Astrocyte (in vitro differentiated cells and primary cell): ENCODE measurements at regions not wholly inside any gene's neighbourhood (a gene's known extent, or its start where the extent isn't known, plus 50 kb on each side); places are given as distances from the start of the nearest gene placed in this dataset.

Experiments used
- DNase-seq: peaks from one replicate; pipeline ENCODE4 v3.0.0-alpha.2; 2010; ENCODE audit warnings: low read depth
- FAIRE-seq: peaks from 2 replicates; lab custom pipeline; 2011; peaks lifted over from hg19 to GRCh38; lab: Jason Lieb, UNC
- H2AFZ ChIP-seq: 2 replicates; pipeline ENCODE4 v1.6.0; 2012; ENCODE audit warnings: low read depth, low read length, inconsistent platforms
- H3K27ac ChIP-seq: 2 replicates; pipeline ENCODE4 v1.5.1; 2011; ENCODE audit warnings: low read depth, low read length, inconsistent platforms
- H3K27me3 ChIP-seq: 2 replicates; pipeline ENCODE4 v1.6.0; 2011; ENCODE audit warnings: low read length, inconsistent platforms; ENCODE audit not compliant: insufficient read depth
- H3K36me3 ChIP-seq: 2 replicates; pipeline ENCODE4 v1.5.1; 2011; ENCODE audit warnings: low read length, inconsistent platforms; ENCODE audit not compliant: insufficient read depth
- H3K4me1 ChIP-seq: 2 replicates; pipeline ENCODE4 v1.5.1; 2011; ENCODE audit warnings: low read length, inconsistent platforms; ENCODE audit not compliant: insufficient read depth
- H3K4me2 ChIP-seq: 2 replicates; pipeline ENCODE4 v1.6.0; 2012; ENCODE audit warnings: low read length, inconsistent platforms
- H3K4me3 ChIP-seq: 2 replicates; pipeline ENCODE4 v1.5.1; 2011; ENCODE audit warnings: low read depth, mild to moderate bottlenecking, low read length, inconsistent platforms; ENCODE audit not compliant: insufficient read depth
- H3K79me2 ChIP-seq: 2 replicates; pipeline ENCODE4 v1.6.0; 2012; ENCODE audit warnings: mild to moderate bottlenecking, low read length, inconsistent platforms; ENCODE audit not compliant: insufficient read depth
- H3K9ac ChIP-seq: 2 replicates; pipeline ENCODE4 v1.6.0; 2012; ENCODE audit warnings: mild to moderate bottlenecking, low read length, inconsistent platforms
- H3K9me3 ChIP-seq: 2 replicates; pipeline ENCODE4 v1.5.1; 2012; ENCODE audit warnings: low read depth, mild to moderate bottlenecking, low read length, inconsistent platforms; ENCODE audit not compliant: insufficient read depth
- H4K20me1 ChIP-seq: 2 replicates; pipeline ENCODE4 v1.6.0; 2012; ENCODE audit warnings: low read length, inconsistent platforms; ENCODE audit not compliant: insufficient read depth
- H3K27ac Mint-ChIP-seq: one replicate; pipeline ENCODE4 v1.8.0; 2021; ENCODE audit warnings: mild to moderate bottlenecking, mixed read lengths; ENCODE audit not compliant: unreplicated experiment
- H3K27me3 Mint-ChIP-seq: one replicate; pipeline ENCODE4 v1.8.0; 2021; ENCODE audit warnings: low read depth, mixed read lengths; ENCODE audit not compliant: unreplicated experiment
- H3K36me3 Mint-ChIP-seq: one replicate; pipeline ENCODE4 v1.8.0; 2021; ENCODE audit warnings: low read depth, mixed read lengths; ENCODE audit not compliant: unreplicated experiment
- H3K4me1 Mint-ChIP-seq: one replicate; pipeline ENCODE4 v1.8.0; 2021; ENCODE audit warnings: low read depth, mixed read lengths; ENCODE audit not compliant: unreplicated experiment
- H3K4me3 Mint-ChIP-seq: one replicate; pipeline ENCODE4 v1.8.0; 2021; ENCODE audit warnings: mild to moderate bottlenecking, moderate library complexity, mixed read lengths; ENCODE audit not compliant: unreplicated experiment
- H3K9me3 Mint-ChIP-seq: one replicate; pipeline ENCODE4 v1.8.0; 2021; ENCODE audit warnings: mild to moderate bottlenecking, mixed read lengths; ENCODE audit not compliant: unreplicated experiment
- EZH2 ChIP-seq: IDR thresholded peaks from 2 replicates; pipeline ENCODE4 v1.6.1; 2012; ENCODE audit warnings: mild to moderate bottlenecking, low read length, inconsistent platforms; ENCODE audit not compliant: insufficient read depth
- TF ChIP-seq, protein P1 (sequence below): IDR thresholded peaks from 2 replicates; pipeline ENCODE4 v1.5.1; 2011; ENCODE audit warnings: low read depth, mild to moderate bottlenecking, inconsistent platforms, low read length, moderate library complexity; ENCODE audit not compliant: insufficient read depth

DNA sequence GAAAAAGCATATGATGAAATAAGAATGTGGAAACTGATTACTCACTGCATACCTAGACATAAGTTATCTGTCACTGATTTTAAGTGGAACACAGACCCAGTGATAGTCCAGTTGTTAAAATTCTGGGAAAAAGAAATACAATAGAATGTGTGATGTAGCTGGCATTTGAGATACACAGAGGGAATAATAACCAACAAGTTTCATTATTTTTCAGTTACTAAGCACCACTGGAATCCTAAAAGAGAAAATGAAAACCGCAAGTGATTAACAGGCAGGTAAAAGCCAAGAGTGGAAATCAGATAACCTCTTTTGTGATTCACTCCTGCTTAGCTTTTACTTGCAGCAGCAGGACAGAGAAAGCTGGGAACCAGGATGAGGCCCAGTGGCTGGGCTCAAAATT, 994.0 kb upstream of the SEMA6A start:
- Histone ChIP-seq H3K4me3 (no peak overlapping the region), H3K4me1 (no peaks in the 10 kb centered on the region), H3K9ac (no peak overlapping the region), H3K36me3 (no peaks in the 10 kb centered on the region), H3K27me3 (no peaks in the 10 kb centered on the region), H3K9me3 (no peaks in the 10 kb centered on the region), H2AFZ (no peak overlapping the region), H3K79me2 (no peaks in the 10 kb centered on the region), H4K20me1 (no peaks in the 10 kb centered on the region), H3K4me2 (no peak overlapping the region), H3K27ac (no peak overlapping the region)
- Mint-ChIP-seq H3K27me3 (no peaks in the 10 kb centered on the region), H3K4me1 (peaks cover 4% of the 10 kb centered on the region), H3K27ac (no peak overlapping the region), H3K4me3 (no peak overlapping the region), H3K36me3 (no peaks in the 10 kb centered on the region), H3K9me3 (no peaks in the 10 kb centered on the region)
- DNase-seq (no peak), FAIRE-seq (no peak)
- TF ChIP-seq, protein P1, sequence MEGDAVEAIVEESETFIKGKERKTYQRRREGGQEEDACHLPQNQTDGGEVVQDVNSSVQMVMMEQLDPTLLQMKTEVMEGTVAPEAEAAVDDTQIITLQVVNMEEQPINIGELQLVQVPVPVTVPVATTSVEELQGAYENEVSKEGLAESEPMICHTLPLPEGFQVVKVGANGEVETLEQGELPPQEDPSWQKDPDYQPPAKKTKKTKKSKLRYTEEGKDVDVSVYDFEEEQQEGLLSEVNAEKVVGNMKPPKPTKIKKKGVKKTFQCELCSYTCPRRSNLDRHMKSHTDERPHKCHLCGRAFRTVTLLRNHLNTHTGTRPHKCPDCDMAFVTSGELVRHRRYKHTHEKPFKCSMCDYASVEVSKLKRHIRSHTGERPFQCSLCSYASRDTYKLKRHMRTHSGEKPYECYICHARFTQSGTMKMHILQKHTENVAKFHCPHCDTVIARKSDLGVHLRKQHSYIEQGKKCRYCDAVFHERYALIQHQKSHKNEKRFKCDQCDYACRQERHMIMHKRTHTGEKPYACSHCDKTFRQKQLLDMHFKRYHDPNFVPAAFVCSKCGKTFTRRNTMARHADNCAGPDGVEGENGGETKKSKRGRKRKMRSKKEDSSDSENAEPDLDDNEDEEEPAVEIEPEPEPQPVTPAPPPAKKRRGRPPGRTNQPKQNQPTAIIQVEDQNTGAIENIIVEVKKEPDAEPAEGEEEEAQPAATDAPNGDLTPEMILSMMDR, result no peak
- TF ChIP-seq EZH2, result no peak

DNA sequence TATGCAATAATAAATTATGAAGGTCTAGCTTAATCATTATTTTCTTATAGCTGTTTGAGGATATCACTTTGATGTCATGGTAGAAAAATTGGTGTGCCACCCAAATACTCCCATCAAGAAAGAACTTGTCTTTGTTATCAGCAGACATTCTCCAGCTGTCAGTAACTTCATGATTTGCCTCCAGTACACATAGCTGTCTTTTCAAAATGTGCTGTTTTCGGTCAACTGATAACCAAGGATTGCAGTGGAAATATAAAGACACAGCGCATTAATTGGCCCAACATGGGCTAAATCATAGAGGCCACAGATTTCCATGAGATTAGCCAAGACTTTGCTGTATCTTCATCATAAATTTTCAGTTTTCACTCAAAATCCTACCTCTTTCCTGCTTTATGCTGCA, 993.5 kb upstream of the SEMA6A start:
- no peaks in the 10 kb centered on the region for H3K36me3 ChIP-seq
- no peak overlapping the region for H2AFZ ChIP-seq
- H3K79me2 ChIP-seq, result no peaks in the 10 kb centered on the region
- DNase-seq (no peak), FAIRE-seq (no peak)
- H3K4me2 ChIP-seq, result no peak overlapping the region
- H3K9me3 ChIP-seq, result no peaks in the 10 kb centered on the region
- no peaks in the 10 kb centered on the region for H3K27me3 ChIP-seq
- no peaks in the 10 kb centered on the region for H4K20me1 ChIP-seq
- no peak overlapping the region for H3K9ac ChIP-seq
- no peak overlapping the region for H3K4me3 ChIP-seq
- Mint-ChIP-seq H3K4me3 (no peak overlapping the region), H3K4me1 (peaks cover 4% of the 10 kb centered on the region), H3K27me3 (no peaks in the 10 kb centered on the region), H3K9me3 (no peaks in the 10 kb centered on the region), H3K27ac (no peak overlapping the region), H3K36me3 (no peaks in the 10 kb centered on the region)
- H3K27ac ChIP-seq, result no peak overlapping the region
- TF ChIP-seq EZH2, result no peak
- TF ChIP-seq, protein P1, result no peak
- H3K4me1 ChIP-seq, result no peaks in the 10 kb centered on the region

DNA sequence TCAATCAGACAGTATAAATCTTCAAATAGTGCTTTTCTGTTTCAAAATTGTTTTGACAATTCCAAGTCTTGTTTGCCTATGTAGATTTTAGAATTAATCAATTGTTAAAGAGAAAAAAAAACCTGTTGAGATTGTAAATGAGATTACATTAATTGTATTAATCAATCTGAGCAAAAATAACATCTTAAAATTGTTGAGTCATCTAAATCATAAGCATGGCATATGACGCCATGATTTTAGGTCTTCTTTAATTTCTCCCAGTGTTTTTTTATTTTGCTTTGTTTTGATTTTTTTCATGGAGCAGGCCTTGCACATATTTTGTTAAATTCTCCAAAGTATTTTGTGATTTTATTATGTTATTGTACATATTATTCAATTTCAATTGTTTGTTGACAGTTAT, 988.0 kb upstream of the SEMA6A start:
- Histone ChIP-seq H3K9me3 (no peaks in the 10 kb centered on the region), H3K27ac (no peak overlapping the region), H3K27me3 (no peaks in the 10 kb centered on the region), H3K9ac (no peak overlapping the region), H3K4me2 (no peak overlapping the region), H3K4me1 (no peaks in the 10 kb centered on the region), H4K20me1 (no peaks in the 10 kb centered on the region), H2AFZ (no peak overlapping the region), H3K4me3 (no peak overlapping the region), H3K36me3 (no peaks in the 10 kb centered on the region), H3K79me2 (no peaks in the 10 kb centered on the region)
- no peak for DNase-seq
- Mint-ChIP-seq H3K36me3 (no peaks in the 10 kb centered on the region), H3K27ac (no peak overlapping the region), H3K4me3 (no peak overlapping the region), H3K9me3 (no peaks in the 10 kb centered on the region), H3K27me3 (no peaks in the 10 kb centered on the region), H3K4me1 (no peaks in the 10 kb centered on the region)
- FAIRE-seq, result no peak
- TF ChIP-seq, protein P1, result no peak
- TF ChIP-seq EZH2, result no peak
